ENCODE measurements at regions not wholly inside any gene's neighbourhood (a gene's known extent, or its start where the extent isn't known, plus 50 kb on each side); places are given as distances from the start of the nearest gene placed in this dataset.

GRCh38 chr5:112005623-112005930 lies 248.6 kb upstream of the NREP start:
- TF ChIP-seq CTCF (conservative IDR thresholded peaks at IDR 0.05; ENCODE audit: low read depth in 2 of 2) (no peak), EZH2phosphoT487 (IDR thresholded peaks at IDR 0.05; ENCODE audit: unreplicated experiment) (no peak), ZNF114 (CRISPR knock-in tag; IDR thresholded peaks at IDR 0.05) (no peak), POLR2AphosphoS5 (IDR thresholded peaks at IDR 0.05; ENCODE audit: low read depth) (no peak), EZH2 (IDR thresholded peaks at IDR 0.05; ENCODE audit: low read depth, unreplicated experiment) (no peak), NANOG (IDR thresholded peaks at IDR 0.05; ENCODE audit: borderline replicate concordance) (no peak), REST (IDR thresholded peaks at IDR 0.05; ENCODE audit: unreplicated experiment) (no peak), ETS1 (IDR thresholded peaks at IDR 0.05) (no peak), CREB1 (CRISPR knock-in tag; IDR thresholded peaks at IDR 0.05; ENCODE audit: low read depth) (no peak), JUNB (IDR thresholded peaks at IDR 0.05; ENCODE audit: unreplicated experiment) (no peak), ZNF462 (CRISPR knock-in tag; IDR thresholded peaks at IDR 0.05) (no peak), STAT1 (IDR thresholded peaks at IDR 0.05; ENCODE audit: unreplicated experiment) (no peak), ZNF331 (CRISPR knock-in tag; IDR thresholded peaks at IDR 0.05; ENCODE audit: low read depth) (no peak)

Measured in GM23338 (cell line).